ENCODE measurements at regions not wholly inside any gene's neighbourhood (a gene's known extent, or its start where the extent isn't known, plus 50 kb on each side); places are given as distances from the start of the nearest gene placed in this dataset.

GRCh38 chr17:36756695-36757094, 155.3 kb downstream of the MRM1 start:
- DNase-seq (ENCODE audit: low read depth): no peak

GRCh38 chr17:36760425-36760824, 159.0 kb downstream of the MRM1 start:
- DNase-seq (ENCODE audit: low read depth): no peak

GRCh38 chr17:36761203-36761950, 160.0 kb downstream of the MRM1 start:
- no peak for DNase-seq (ENCODE audit: low read depth)

- no peak for DNase-seq (ENCODE audit: low read depth)
Observed at GRCh38 chr17:36765436-36766043, 164.2 kb downstream of the MRM1 start.

- DNase-seq (ENCODE audit: low read depth): no peak
Observed at GRCh38 chr17:36768394-36768793, 167.0 kb downstream of the MRM1 start.

- no peak for DNase-seq (ENCODE audit: low read depth)
Observed at GRCh38 chr17:36773039-36773438, 164.2 kb upstream of the LHX1 start.

GRCh38 chr17:36777118-36777517, 160.2 kb upstream of the LHX1 start:
- no peak for DNase-seq (ENCODE audit: low read depth)

- DNase-seq (ENCODE audit: low read depth): no peak
Observed at GRCh38 chr17:36778448-36778847, 158.8 kb upstream of the LHX1 start.

GRCh38 chr17:36779550-36779949, 157.7 kb upstream of the LHX1 start:
- DNase-seq (ENCODE audit: low read depth): no peak

- no peak for DNase-seq (ENCODE audit: low read depth)
Observed at GRCh38 chr17:36784633-36785032, 152.6 kb upstream of the LHX1 start.

GRCh38 chr17:36786867-36787266, 150.4 kb upstream of the LHX1 start:
- no peak for DNase-seq (ENCODE audit: low read depth)

GRCh38 chr17:36791150-36791941, 145.9 kb upstream of the LHX1 start:
- DNase-seq (ENCODE audit: low read depth): no peak

GRCh38 chr17:36791942-36792475, 145.3 kb upstream of the LHX1 start:
- no peak for DNase-seq (ENCODE audit: low read depth)

GRCh38 chr17:36792849-36793248, 144.4 kb upstream of the LHX1 start:
- DNase-seq (ENCODE audit: low read depth): no peak

- DNase-seq (ENCODE audit: low read depth): no peak
Observed at GRCh38 chr17:36793976-36794375, 143.3 kb upstream of the LHX1 start.

GRCh38 chr17:36807496-36808179, 129.6 kb upstream of the LHX1 start:
- DNase-seq (ENCODE audit: low read depth): no peak

- DNase-seq (ENCODE audit: low read depth): no peak
Observed at GRCh38 chr17:36808180-36808661, 129.1 kb upstream of the LHX1 start.

GRCh38 chr17:36812762-36813161, 124.5 kb upstream of the LHX1 start:
- no peak for DNase-seq (ENCODE audit: low read depth)

- DNase-seq (ENCODE audit: low read depth): no peak
Observed at GRCh38 chr17:36813357-36813756, 123.9 kb upstream of the LHX1 start.

- DNase-seq (ENCODE audit: low read depth): no peak
Observed at GRCh38 chr17:36813957-36814563, 123.2 kb upstream of the LHX1 start.

GRCh38 chr17:36814958-36815357, 122.3 kb upstream of the LHX1 start:
- DNase-seq (ENCODE audit: low read depth): no peak
